NB4 (cell line): ENCODE measurements at regions not wholly inside any gene's neighbourhood (a gene's known extent, or its start where the extent isn't known, plus 50 kb on each side); places are given as distances from the start of the nearest gene placed in this dataset.

ENCODE experiments used
- DNase-seq: peaks from one replicate; pipeline ENCODE4 v3.0.0; 2010; ENCODE audit warnings: low read depth
- H3K4me3 ChIP-seq: one replicate; pipeline ENCODE4 v1.5.1; 2011; ENCODE audit warnings: mild to moderate bottlenecking, low read depth, low read length, moderate library complexity
- MAX ChIP-seq: IDR thresholded peaks from 2 replicates; pipeline ENCODE4 v1.6.1; 2011; ENCODE audit warnings: low read depth, low read length
- MYC ChIP-seq: IDR thresholded peaks from 2 replicates; pipeline ENCODE4 v1.6.1; 2011; ENCODE audit warnings: low read depth, low read length
- POLR2A ChIP-seq: IDR thresholded peaks from 2 replicates; pipeline ENCODE4 v1.6.1; 2011; ENCODE audit warnings: mild to moderate bottlenecking; ENCODE audit not compliant: insufficient read length; ENCODE audit errors: extremely low read depth
- TF ChIP-seq, protein P1 (sequence below): IDR thresholded peaks from one replicate; pipeline ENCODE4 v1.5.1; 2012; ENCODE audit warnings: low read depth, low read length

DNA sequence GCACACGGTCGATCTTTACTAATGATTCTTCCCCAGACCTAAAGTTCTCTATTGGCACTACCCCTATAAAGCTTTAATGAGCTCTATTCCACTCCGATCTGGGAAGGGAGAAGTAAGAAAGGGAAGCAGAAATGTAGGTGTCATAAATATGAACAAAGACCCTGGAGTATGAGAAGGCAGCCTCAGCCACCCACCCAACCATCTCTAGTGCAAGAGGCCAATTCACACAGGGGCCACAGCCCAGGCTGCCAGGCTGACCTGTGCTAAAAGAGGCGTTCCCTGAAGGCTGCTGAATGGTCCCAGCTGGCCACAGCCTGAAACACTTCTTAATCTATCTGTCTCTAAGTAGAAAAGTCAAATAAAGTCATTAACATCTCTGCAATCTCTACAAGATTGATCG, 60.1 kb upstream of the ACTR3 start:
- TF ChIP-seq MAX = no peak
- no peak for TF ChIP-seq POLR2A
- no peak for TF ChIP-seq MYC
- TF ChIP-seq, protein P1, sequence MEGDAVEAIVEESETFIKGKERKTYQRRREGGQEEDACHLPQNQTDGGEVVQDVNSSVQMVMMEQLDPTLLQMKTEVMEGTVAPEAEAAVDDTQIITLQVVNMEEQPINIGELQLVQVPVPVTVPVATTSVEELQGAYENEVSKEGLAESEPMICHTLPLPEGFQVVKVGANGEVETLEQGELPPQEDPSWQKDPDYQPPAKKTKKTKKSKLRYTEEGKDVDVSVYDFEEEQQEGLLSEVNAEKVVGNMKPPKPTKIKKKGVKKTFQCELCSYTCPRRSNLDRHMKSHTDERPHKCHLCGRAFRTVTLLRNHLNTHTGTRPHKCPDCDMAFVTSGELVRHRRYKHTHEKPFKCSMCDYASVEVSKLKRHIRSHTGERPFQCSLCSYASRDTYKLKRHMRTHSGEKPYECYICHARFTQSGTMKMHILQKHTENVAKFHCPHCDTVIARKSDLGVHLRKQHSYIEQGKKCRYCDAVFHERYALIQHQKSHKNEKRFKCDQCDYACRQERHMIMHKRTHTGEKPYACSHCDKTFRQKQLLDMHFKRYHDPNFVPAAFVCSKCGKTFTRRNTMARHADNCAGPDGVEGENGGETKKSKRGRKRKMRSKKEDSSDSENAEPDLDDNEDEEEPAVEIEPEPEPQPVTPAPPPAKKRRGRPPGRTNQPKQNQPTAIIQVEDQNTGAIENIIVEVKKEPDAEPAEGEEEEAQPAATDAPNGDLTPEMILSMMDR = no peak
- DNase-seq = no peak

DNA sequence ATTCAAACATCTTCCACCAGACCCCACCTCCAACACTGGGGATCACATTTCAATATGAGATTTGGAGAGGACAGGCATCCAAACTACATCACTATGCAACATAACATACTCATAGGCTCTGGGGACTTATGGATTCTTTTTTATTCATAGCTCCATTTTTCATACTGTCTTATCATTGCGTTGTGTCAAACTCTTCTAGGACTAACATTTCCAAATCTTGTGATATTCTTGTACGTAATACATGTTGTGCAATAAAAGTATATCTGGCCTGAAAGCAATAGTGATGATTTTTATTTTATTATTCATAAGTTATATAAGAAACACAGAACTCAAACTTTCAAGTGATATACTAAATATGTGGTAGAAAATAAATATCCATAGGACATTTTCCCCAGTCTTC, 60.6 kb upstream of the ACTR3 start:
- DNase-seq = no peak
- H3K4me3 ChIP-seq = no peak overlapping the region
- TF ChIP-seq POLR2A (no peak), MYC (no peak), MAX (no peak)
- TF ChIP-seq, protein P1 = no peak

More for the DNA sequence above, 60.1 kb upstream of the ACTR3 start:
- no peak overlapping the region for H3K4me3 ChIP-seq

- H3K4me3 ChIP-seq = no peak overlapping the region
- no peak for DNase-seq
- TF ChIP-seq MYC (no peak), MAX (no peak), POLR2A (no peak)
- TF ChIP-seq, protein P1 = no peak
These were observed 61.7 kb upstream of the ACTR3 start for GRCh38 chr2:113828049-113828742.

DNA sequence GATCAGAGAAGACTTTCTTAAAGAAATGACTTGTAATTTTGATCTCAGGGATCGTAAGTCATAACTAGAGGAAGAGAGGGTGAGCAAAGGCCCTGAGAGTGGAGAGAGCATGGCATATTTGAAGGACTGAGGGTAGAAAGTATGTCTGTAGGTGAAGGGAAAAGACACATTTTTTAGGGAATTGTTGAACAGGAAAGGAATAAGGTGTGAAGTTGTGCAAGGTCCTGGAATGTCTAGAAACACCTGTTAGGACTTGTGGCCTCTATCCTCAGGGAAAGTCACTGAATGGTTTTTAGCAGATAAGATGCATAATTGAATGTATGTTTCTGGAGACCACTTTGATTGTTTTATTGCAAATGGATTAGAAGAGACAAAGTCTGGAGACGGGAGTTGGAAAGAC, 62.5 kb upstream of the ACTR3 start:
- no peak for TF ChIP-seq MAX
- TF ChIP-seq, protein P1 = no peak
- TF ChIP-seq POLR2A = no peak
- no peak for TF ChIP-seq MYC
- DNase-seq = no peak
- no peak overlapping the region for H3K4me3 ChIP-seq

DNA sequence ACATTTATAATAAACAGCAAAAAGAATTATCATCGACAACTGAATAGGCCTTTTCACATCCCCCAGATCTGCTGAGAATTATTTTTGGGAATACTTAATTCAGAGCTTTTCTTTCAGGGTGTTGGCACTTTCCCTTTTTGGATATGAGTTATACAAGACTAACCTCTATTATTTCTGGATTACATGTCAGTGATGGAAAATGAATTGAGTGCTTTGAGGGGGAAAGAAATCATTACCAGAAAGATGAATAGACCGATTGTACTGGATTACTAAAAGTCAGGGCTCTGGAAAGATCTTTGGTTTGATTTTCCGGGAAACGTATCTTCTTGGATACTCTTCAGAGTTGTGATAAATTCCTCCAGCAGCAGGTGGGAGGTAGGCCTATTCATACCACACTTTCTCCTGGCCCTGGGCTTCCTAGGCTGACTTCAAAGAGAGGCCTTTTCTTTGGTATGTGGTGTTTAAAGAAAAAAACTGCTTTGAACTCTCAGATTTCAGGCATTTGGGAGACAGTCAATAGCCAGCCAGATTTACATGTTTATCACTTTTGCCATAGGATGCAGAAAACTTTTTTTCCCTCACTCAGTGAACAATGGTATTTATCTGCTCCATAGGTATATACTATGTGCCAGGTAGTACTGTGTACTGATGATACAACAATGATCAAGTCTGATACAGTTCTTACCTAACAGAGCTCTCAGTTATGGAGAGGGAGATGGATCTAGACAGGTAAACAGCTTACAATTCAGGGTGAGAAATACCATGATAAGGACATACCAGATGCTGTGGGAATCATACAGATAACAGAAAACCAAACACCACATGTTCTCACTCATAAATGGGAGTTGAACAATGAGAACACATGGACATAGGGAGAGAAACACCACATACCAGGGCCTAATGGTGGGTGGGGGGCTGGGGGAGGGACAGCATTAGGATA, 63.3 kb upstream of the ACTR3 start:
- no peak overlapping the region for H3K4me3 ChIP-seq
- no peak for DNase-seq
- TF ChIP-seq, protein P1 = no peak
- TF ChIP-seq MYC (no peak), POLR2A (no peak), MAX (no peak)
